ENCODE measurements at regions not wholly inside any gene's neighbourhood (a gene's known extent, or its start where the extent isn't known, plus 50 kb on each side); places are given as distances from the start of the nearest gene placed in this dataset.

- TF ChIP-seq CTCF (IDR thresholded peaks at IDR 0.05): no peak
- no peak for TF ChIP-seq POLR2AphosphoS5 (IDR thresholded peaks at IDR 0.05)
Measured at GRCh38 chr13:102928941-102929675, 83.3 kb downstream of the ERCC5 start.

Measured in suprapubic skin (tissue), 3 donors.